Mucosa of gallbladder (tissue), 1 donor: ENCODE measurements at regions not wholly inside any gene's neighbourhood (a gene's known extent, or its start where the extent isn't known, plus 50 kb on each side); places are given as distances from the start of the nearest gene placed in this dataset.

Source experiments
- DNase-seq: peaks from one replicate; pipeline ENCODE4 v3.0.0-alpha.2; 2020; ENCODE audit warnings: low spot score
- donor health status: DM: no; HTN: no; CAD: no.

- no peak for DNase-seq
Observed at GRCh38 chr18:24672165-24672941, 211.9 kb downstream of the HRH4 start.

- no peak for DNase-seq
Observed at GRCh38 chr18:24674200-24674599, 213.8 kb downstream of the HRH4 start.

DNA sequence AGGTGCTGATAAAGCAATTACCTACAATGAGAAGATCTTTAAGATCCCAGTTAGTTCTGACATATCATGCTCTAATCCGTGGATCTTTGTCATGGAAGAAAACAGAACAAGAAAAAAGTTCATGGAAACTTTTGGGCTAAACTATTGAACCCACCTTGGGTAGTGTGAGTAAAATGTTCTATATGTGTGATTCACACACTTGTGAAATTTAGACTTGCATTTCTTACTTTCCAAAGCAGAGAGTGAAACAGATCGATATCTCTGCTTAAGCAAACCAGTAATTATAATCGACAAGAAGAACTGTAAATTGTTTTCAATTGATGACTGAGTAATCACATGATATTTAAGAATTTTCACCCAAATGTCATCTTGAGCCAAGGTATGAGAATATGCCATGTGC lies 214.2 kb downstream of the HRH4 start:
- DNase-seq, result no peak

DNA sequence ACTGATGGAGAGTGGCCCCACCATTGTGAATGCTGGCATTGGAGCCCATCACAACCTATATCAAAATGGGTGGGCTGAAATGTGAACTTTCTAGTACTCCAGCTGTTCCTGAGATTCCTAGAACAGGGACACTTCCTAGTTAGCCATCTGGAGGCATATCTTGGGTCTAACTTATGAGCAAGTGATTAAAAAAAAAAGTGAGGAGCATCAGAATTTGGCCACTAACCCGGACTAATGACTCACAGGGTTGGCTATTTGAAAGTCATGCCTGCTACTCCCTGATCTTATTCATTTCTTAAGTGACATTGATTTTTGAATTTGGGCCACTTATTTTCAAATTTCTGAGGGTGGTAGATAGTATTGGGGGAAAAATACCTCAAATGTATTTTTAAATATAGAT lies 216.6 kb downstream of the HRH4 start:
- no peak for DNase-seq

GRCh38 chr18:24678107-24678506 lies 217.7 kb downstream of the HRH4 start:
- no peak for DNase-seq

- no peak for DNase-seq
Observed at GRCh38 chr18:24678626-24679025, 218.2 kb downstream of the HRH4 start.

DNA sequence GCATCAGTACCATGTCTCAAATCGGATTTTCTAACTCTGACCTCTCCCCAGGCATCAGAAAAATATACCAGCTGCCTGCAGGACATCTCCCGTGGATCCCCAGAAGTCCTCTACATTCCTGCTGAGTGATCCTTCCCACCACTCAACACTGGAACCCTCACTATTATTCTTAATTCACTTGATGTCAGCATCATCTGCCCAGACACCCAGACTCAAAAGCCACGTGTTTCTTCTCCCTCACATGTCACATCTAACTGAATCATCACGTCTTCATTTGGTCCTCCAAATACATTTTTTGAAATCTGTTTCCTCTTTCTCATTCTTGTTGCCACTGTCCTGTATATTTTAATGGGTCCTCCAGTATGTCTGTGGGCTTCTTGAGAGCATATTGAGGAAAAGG lies 218.6 kb downstream of the HRH4 start:
- no peak for DNase-seq

DNA sequence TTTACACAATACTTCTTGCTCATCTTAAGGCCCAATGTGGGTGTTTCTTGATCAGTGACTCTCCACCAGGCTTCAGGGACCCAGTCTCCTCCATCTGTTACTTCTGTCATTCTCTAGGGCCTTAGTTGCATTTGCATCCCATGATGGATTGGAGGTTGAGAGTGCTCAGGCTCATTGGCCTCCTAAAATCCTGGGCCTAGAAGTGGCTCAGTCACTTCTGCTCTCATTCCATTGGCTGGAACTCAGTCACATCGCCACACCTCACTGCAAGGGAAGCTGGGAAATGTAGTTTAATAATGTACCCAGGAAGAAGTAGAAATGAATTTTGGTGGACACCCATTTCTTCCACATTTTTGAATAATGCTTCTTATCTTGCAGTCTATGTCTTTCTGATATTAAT lies 223.5 kb downstream of the HRH4 start:
- no peak for DNase-seq

DNA sequence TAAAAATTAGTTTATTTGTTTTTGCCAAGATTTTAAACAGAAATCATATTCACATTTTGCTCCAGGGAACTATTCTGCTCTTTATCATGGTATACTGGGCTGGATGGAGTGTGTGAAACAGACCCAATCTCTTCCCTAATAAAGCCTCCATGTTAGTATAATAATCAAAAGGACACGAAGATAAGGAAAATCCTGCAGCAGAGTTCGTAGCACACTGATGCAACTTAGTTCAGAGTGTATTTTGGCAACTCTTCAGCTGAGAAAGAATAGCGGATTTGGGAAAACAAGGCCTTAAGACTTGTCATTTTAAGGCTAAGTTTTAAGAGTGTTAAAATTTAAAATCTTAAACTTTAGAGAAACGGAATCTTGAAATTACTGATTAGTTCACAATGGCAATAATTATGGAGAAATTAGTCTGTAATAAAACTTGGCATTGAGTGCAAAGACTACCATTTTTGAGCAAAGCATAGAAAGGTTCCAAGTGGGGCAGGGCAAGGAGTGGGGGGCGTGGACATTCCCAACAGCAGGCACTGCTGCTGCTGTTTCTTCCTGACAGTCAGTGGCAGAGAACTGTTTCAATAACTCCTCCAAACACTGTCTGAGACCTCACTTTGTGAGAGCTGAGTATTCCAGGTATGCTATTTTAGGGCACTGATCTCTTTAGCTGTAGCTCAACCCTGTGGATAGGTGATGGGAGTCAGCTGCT lies 225.0 kb downstream of the HRH4 start:
- no peak for DNase-seq

DNA sequence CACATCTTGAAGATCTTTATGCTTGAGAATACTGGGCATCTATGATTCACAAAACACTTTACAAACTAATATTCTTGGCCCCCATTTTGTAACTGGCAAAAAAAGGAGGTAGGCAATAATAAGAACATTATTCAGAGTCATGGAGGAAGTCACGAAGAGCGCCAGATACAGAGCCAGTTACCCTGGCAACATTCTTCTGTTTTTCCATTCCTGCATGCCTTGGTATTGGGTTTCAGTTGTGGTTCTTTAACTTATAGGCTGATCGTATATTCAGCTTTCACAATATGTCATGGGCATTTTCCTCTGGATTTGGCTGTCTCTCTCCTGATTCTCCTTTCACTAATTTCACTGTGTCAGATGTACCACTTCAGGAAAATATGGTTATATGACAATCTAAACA lies 234.7 kb downstream of the HRH4 start:
- no peak for DNase-seq

DNA sequence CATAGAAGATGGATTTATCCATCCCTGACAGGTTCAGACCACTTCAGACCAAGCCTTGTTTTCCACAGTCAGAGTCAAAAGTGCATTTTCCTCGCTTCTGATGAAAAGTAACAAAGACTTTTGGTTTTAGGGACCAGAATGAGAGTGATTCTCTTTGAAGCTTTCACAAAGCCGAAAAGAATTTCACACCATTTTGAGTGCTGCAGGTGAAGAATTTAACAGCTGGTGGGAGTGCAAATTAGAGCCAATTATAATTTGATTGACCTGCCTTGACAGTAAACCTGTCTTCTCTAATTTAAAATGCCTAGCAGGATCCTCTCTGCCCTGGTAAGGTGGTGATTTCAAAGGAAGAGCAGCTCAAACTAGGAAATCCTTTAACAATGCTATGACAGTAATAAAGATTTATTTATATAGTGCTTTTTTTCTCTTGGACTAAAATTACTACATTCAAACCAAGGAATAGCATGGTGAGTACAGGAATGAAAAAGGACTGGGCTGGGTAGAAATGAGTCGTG lies 241.6 kb downstream of the HRH4 start:
- no peak for DNase-seq

DNA sequence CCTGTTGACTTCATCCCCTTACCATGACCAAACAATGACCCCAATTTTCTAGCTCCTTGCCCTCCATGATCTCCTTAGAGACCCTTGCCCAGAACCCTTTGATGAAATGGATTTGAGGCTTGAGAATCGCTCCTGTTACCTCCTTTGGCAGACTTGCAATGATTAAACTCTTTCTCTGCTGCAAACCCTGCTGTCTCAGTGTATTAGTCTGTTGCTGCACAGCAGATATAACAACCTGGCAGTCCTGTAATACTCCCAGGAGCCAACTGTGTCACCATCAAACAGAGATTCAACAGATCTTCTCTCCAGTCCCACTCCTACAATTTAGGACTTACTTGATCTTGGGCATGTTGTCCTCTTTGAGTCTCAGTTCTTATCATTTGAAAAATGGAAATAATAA lies 242.9 kb downstream of the HRH4 start:
- no peak for DNase-seq

DNA sequence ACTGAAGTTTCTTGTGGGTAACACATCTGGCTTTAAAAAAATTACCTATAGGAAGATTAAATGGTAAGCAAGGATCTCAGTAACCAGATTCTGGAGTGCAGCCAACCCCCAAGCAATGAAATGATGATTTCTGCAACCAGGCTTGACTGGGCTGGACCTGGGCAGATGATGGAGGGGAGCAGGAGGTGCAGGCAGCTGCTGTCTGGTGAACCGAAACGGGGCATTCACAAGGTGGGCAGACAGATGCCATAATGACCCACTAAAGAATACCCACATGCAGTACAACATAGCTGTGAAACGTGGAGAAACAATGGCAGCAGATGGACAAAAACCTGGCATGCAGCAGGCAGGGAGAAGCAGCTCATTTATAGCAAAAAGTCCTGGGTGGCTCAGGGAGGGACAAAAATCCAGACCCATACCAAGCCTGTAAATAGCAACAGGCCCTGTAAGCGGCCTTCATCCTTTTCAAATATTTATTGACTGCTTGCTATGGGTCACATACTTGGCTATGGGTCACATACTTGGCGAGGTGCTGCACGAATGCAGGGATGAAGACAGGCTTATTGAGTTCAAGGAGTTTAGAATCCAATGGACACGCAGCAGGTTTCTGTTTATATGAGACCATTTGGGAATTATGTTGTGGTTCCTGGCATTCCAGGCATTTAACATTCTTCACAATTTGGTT lies 244.7 kb downstream of the HRH4 start:
- peak; percentile 23 for DNase-seq

DNA sequence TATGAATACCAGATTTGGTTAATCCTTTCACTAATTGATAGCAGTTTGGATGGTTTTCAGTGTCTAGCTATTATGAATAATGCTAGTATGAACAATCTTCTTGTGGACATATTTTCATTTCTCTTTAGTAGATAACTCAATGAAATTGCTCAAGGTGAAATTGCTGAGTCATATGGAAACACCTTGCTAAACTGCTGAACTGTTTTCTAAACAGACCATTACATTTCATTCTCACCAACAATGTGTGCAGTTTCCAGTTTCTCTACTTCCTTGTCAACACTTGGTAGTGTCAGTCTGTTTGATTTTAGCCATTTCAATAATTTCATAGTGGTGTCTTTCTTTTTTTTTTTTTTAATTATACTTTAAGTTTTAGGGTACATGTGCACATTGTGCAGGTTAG lies 250.0 kb downstream of the HRH4 start:
- DNase-seq, result no peak

DNA sequence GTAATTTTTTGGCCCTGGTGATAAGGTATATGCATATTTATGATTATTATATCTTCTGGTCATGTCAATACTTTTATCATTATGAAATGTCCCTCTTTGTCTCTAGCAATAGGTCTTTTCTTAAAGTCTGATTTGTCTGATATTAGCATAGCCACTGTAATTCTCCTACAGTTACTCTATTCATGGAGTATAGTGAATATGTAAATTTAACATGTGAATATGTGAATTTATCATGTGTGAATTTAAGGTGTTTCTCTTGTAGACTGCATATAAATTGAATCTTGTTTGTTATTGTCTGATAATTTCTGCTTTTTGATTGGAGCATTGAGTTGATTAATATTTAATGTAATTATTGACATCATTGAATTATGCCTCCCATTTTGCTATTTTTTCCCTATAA lies 259.4 kb downstream of the HRH4 start:
- no peak for DNase-seq

- DNase-seq, result no peak
Observed at GRCh38 chr18:24721388-24721787, 261.0 kb downstream of the HRH4 start.

DNA sequence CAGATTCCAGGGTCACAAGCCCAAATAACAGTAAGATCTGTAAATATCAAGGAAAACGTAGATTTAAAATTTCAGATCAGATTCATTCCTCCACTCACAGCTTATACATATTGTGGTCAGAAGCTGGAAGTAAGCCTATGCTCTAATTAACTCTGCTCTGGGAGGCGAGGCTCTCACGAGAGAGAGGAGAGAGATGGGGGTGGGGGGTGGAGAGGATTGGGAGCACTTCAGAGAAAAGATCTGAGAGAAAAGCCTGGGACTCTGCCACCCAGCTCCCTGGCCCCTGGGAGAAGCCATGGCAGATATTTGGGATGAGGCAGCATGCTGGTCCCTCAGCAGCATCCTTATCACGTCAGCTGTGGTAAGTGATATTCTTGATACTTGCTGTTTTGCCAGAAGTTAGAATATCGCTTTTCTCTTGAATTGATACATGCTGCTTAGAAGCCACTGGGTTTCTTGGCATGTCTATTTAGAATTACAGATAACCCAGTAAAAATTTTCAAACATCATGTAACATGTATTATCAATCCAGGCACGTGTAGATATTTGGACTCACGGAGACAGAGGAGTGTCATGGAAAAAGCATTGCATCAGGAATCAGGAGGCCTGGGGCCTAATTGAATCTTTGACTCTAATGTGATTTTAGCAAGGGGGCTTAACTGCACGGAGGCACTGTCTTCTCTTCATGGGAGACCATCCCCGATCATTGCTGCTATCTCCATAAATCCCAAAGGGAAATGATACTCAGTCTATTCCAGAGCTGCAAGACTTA lies 265.4 kb downstream of the HRH4 start:
- DNase-seq, result no peak

- peak; percentile 56 for DNase-seq
Observed at GRCh38 chr18:24726727-24727492, 266.5 kb downstream of the HRH4 start.

- DNase-seq, result no peak
Observed at GRCh38 chr18:24727685-24728084, 267.2 kb downstream of the HRH4 start.

DNA sequence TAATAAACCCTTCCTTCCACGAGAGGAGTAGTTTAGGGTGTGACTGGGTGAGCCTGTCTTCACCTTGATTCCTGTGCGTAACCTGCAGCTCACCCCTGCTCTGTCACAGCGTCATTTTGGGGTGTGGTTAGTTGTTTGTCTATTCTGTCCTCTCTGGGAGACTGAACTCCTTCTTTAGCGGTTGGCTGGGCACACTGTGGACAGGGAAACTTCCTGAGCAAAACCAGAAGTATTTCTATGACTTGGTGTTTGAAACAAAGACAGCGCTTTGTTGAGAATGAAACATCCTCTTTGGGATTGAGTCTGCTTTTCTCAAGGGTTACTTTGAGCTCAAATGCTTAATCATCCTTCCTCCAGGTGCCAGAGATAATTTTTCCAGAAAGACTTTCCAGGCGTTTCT lies 270.7 kb downstream of the HRH4 start:
- DNase-seq, result no peak

GRCh38 chr18:24731981-24732380 lies 271.5 kb downstream of the HRH4 start:
- no peak for DNase-seq
